ENCODE measurements at regions not wholly inside any gene's neighbourhood (a gene's known extent, or its start where the extent isn't known, plus 50 kb on each side); places are given as distances from the start of the nearest gene placed in this dataset.

DNA sequence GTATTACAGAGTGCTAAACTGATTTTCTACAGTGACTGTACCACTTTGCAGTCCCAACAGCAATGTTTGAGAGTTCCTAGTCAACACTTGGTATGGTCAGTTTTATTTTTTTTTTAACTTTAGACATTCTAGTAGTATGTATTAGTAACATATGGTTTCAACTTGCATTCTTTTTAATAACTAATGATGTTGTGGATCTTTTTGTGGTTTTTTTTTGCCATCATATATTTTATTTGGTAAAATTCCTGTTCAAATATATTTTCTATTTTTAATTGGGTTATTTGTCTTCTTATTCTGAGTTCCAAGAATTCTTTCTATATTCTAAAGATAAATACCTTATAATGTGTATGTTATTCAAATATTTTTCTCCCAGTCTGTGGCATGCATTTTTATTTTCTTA, 189.4 kb upstream of the ECI2 start:
- TF ChIP-seq, protein P1, sequence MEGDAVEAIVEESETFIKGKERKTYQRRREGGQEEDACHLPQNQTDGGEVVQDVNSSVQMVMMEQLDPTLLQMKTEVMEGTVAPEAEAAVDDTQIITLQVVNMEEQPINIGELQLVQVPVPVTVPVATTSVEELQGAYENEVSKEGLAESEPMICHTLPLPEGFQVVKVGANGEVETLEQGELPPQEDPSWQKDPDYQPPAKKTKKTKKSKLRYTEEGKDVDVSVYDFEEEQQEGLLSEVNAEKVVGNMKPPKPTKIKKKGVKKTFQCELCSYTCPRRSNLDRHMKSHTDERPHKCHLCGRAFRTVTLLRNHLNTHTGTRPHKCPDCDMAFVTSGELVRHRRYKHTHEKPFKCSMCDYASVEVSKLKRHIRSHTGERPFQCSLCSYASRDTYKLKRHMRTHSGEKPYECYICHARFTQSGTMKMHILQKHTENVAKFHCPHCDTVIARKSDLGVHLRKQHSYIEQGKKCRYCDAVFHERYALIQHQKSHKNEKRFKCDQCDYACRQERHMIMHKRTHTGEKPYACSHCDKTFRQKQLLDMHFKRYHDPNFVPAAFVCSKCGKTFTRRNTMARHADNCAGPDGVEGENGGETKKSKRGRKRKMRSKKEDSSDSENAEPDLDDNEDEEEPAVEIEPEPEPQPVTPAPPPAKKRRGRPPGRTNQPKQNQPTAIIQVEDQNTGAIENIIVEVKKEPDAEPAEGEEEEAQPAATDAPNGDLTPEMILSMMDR (IDR thresholded peaks at IDR 0.05): no peak
- no peak for TF ChIP-seq POLR2A (IDR thresholded peaks at IDR 0.05)

All from body of pancreas (tissue), 4 donors.